ENCODE measurements at regions not wholly inside any gene's neighbourhood (a gene's known extent, or its start where the extent isn't known, plus 50 kb on each side); places are given as distances from the start of the nearest gene placed in this dataset.

DNA sequence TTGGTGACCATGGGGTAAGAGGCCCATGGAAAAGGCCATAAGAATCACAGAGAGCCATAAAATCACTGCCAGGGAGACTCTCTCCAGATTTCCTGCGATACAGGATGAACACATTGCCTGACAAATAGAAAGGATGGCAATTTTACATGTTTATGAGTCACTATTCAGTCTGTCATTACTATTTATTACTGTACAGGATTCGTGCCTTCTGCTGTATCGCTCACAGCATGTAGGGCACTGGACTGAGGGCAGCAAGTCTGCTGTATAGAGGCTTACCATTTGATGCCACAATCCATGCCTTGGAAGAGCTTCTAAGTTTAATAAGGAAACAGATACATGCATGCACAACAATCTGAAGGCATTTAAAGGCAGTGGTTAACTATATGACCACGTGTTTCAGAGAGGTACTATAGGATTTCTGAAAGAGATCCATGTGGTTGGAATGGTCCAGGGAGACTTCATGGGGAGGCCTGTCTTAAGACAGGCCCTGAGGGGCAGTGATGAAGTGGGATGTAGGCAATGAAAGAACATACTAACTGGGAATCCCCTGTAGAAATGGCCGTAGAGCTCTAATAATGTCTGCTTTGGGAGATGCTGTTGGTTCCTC is 702.4 kb upstream of the RAB6C start:
- Histone ChIP-seq H3K36me3 (ENCODE audit: insufficient read depth) (no peaks in the 10 kb centered on the region), H3K27ac (no peak overlapping the region), H4K20me1 (ENCODE audit: insufficient read depth) (no peaks in the 10 kb centered on the region), H3K9ac (no peak overlapping the region), H2AFZ (ENCODE audit: low read depth) (no peak overlapping the region), H3K4me3 (IDR thresholded peaks at IDR 0.05; ENCODE audit: insufficient read depth, low read depth, low read length) (no peak overlapping the region), H3K27me3 (ENCODE audit: insufficient read depth, low read depth) (no peaks in the 10 kb centered on the region), H3K4me1 (ENCODE audit: low read depth, poor library complexity, severe bottlenecking) (no peaks in the 10 kb centered on the region), H3K4me2 (no peak overlapping the region), H3K79me2 (ENCODE audit: insufficient read depth, low read depth) (no peaks in the 10 kb centered on the region)
- no peak for TF ChIP-seq CTCF (conservative IDR thresholded peaks at IDR 0.05; ENCODE audit: low read depth, low read length)

GRCh38 chr2:129277585-129277981 is 701.9 kb upstream of the RAB6C start:
- no peaks in the 10 kb centered on the region for H3K36me3 ChIP-seq (ENCODE audit: insufficient read depth)
- no peaks in the 10 kb centered on the region for H3K4me1 ChIP-seq (ENCODE audit: low read depth, poor library complexity, severe bottlenecking)
- H3K9ac ChIP-seq = no peak overlapping the region
- no peaks in the 10 kb centered on the region for H3K27me3 ChIP-seq (ENCODE audit: insufficient read depth, low read depth)
- H3K4me3 ChIP-seq (IDR thresholded peaks at IDR 0.05; ENCODE audit: insufficient read depth, low read depth, low read length) = no peak overlapping the region
- TF ChIP-seq CTCF (conservative IDR thresholded peaks at IDR 0.05; ENCODE audit: low read depth, low read length) = no peak
- H3K4me2 ChIP-seq = no peak overlapping the region
- no peaks in the 10 kb centered on the region for H4K20me1 ChIP-seq (ENCODE audit: insufficient read depth)
- no peaks in the 10 kb centered on the region for H3K79me2 ChIP-seq (ENCODE audit: insufficient read depth, low read depth)
- no peak overlapping the region for H2AFZ ChIP-seq (ENCODE audit: low read depth)
- no peak overlapping the region for H3K27ac ChIP-seq

- H3K79me2 ChIP-seq (ENCODE audit: insufficient read depth, low read depth) = no peaks in the 10 kb centered on the region
- H4K20me1 ChIP-seq (ENCODE audit: insufficient read depth) = no peaks in the 10 kb centered on the region
- no peak overlapping the region for H2AFZ ChIP-seq (ENCODE audit: low read depth)
- H3K27ac ChIP-seq = no peak overlapping the region
- H3K4me2 ChIP-seq = no peak overlapping the region
- no peaks in the 10 kb centered on the region for H3K4me1 ChIP-seq (ENCODE audit: low read depth, poor library complexity, severe bottlenecking)
- H3K4me3 ChIP-seq (IDR thresholded peaks at IDR 0.05; ENCODE audit: insufficient read depth, low read depth, low read length) = no peak overlapping the region
- H3K9ac ChIP-seq = no peak overlapping the region
- no peak for TF ChIP-seq CTCF (conservative IDR thresholded peaks at IDR 0.05; ENCODE audit: low read depth, low read length)
- no peaks in the 10 kb centered on the region for H3K27me3 ChIP-seq (ENCODE audit: insufficient read depth, low read depth)
- H3K36me3 ChIP-seq (ENCODE audit: insufficient read depth) = no peaks in the 10 kb centered on the region
These were observed 697.5 kb upstream of the RAB6C start for GRCh38 chr2:129281791-129282530.

- TF ChIP-seq CTCF (conservative IDR thresholded peaks at IDR 0.05; ENCODE audit: low read depth, low read length) = no peak
- no peaks in the 10 kb centered on the region for H3K4me1 ChIP-seq (ENCODE audit: low read depth, poor library complexity, severe bottlenecking)
- H4K20me1 ChIP-seq (ENCODE audit: insufficient read depth) = no peaks in the 10 kb centered on the region
- H3K27ac ChIP-seq = no peak overlapping the region
- H3K4me3 ChIP-seq (IDR thresholded peaks at IDR 0.05; ENCODE audit: insufficient read depth, low read depth, low read length) = no peak overlapping the region
- H3K36me3 ChIP-seq (ENCODE audit: insufficient read depth) = no peaks in the 10 kb centered on the region
- H3K79me2 ChIP-seq (ENCODE audit: insufficient read depth, low read depth) = no peaks in the 10 kb centered on the region
- no peak overlapping the region for H3K4me2 ChIP-seq
- no peak overlapping the region for H3K9ac ChIP-seq
- H2AFZ ChIP-seq (ENCODE audit: low read depth) = no peak overlapping the region
- no peaks in the 10 kb centered on the region for H3K27me3 ChIP-seq (ENCODE audit: insufficient read depth, low read depth)
These were observed 694.5 kb upstream of the RAB6C start for GRCh38 chr2:129285012-129285411.

All from KMS-11 (cell line).